B cell (primary cell): ENCODE measurements at regions not wholly inside any gene's neighbourhood (a gene's known extent, or its start where the extent isn't known, plus 50 kb on each side); places are given as distances from the start of the nearest gene placed in this dataset.

Experiments used
- ATAC-seq: fragments of 200-7000 bp; cut with Tn5 transposase; one replicate; pipeline ENCODE4 v1.10.0; 2021; ENCODE audit warnings: low read depth, mild to moderate bottlenecking, moderate number of reproducible peaks, moderate library complexity
- CTCF ChIA-PET: fragments of 350-600 bp; sonication (Branson Sonifier 250); formaldehyde crosslinking; loops from one replicate; lab custom pipeline; 2021; ENCODE audit warnings: antibody characterized with exemption, inconsistent platforms; lab: Charles Lee
- POLR2A ChIA-PET: fragments of 350-600 bp; sonication (Branson Sonifier 250); formaldehyde crosslinking; loops from one replicate; lab custom pipeline; 2021; ENCODE audit warnings: antibody characterized with exemption; lab: Charles Lee
- DNase-seq: peaks from one replicate; pipeline ENCODE4 v3.0.0; 2013
- H2AFZ ChIP-seq: 2 replicates; pipeline ENCODE4 v1.6.1; 2012; ENCODE audit warnings: mild to moderate bottlenecking, low read depth, low read length; ENCODE audit not compliant: insufficient read depth, poor library complexity, severe bottlenecking
- H3K27ac ChIP-seq, 2 donors: 1 replicate in 1 of 2; 2 replicates in 1 of 2; pipeline ENCODE4 v1.5.1; 2012 to 2013; ENCODE audit warnings: low read length in 2 of 2, mild to moderate bottlenecking in 2 of 2, moderate library complexity in 1 of 2
- H3K27me3 ChIP-seq, 4 experiments: fragments of 200-600 bp in 1 of 4; sonication (generic) in 1 of 4; replicated peaks in 1 of 4; 1 replicate in 2 of 4; 2 replicates in 2 of 4; pipeline versions ENCODE4 v1.6.1 to v1.7.0; 2013 to 2016; ENCODE audit warnings: low read length in 3 of 4, mild to moderate bottlenecking in 2 of 4, mixed read lengths in 1 of 4, moderate library complexity in 1 of 4; ENCODE audit not compliant: insufficient read depth in 4 of 4, control insufficient read depth in 3 of 4; ENCODE audit errors: control extremely low read depth in 1 of 4
- H3K36me3 ChIP-seq, 2 experiments: replicated peaks in 1 of 2; 1 replicate in 1 of 2; 2 replicates in 1 of 2; pipeline versions ENCODE4 v1.6.1 to v1.7.1; 2013; ENCODE audit warnings: low read length in 1 of 2; ENCODE audit not compliant: insufficient read depth in 2 of 2, control insufficient read depth in 1 of 2; ENCODE audit errors: control extremely low read depth in 1 of 2, extremely low read depth in 1 of 2
- H3K4me1 ChIP-seq, 2 donors: fragments of 200-600 bp in 1 of 2; sonication (generic) in 1 of 2; 1 replicate in 1 of 2; 2 replicates in 1 of 2; pipeline versions ENCODE4 v1.5.1 to v1.6.1; 2013 to 2017; ENCODE audit warnings: low read length in 2 of 2; ENCODE audit not compliant: control insufficient read depth in 2 of 2, insufficient read depth in 2 of 2
- H3K4me2 ChIP-seq: replicated peaks from 2 replicates; pipeline ENCODE3; 2012; ENCODE audit warnings: mild to moderate bottlenecking, low read depth, low read length; ENCODE audit not compliant: poor library complexity, severe bottlenecking
- H3K4me3 ChIP-seq, 5 experiments: fragments of 200-600 bp in 1 of 5; sonication (generic) in 1 of 5; 1 replicate in 3 of 5; 2 replicates in 2 of 5; pipeline versions ENCODE4 v1.5.1 to v1.7.0; 2011 to 2016; ENCODE audit warnings: low read length in 4 of 5, mild to moderate bottlenecking in 4 of 5, low read depth in 2 of 5, control low read depth in 1 of 5, moderate library complexity in 1 of 5; ENCODE audit not compliant: insufficient read depth in 1 of 5; ENCODE audit errors: control extremely low read depth in 1 of 5, extremely low read depth in 1 of 5
- H3K79me2 ChIP-seq: fragments of 200-600 bp; sonication (generic); one replicate; pipeline ENCODE4 v1.6.0; 2016; ENCODE audit warnings: low read length; ENCODE audit not compliant: control insufficient read depth, insufficient read depth
- H3K9ac ChIP-seq: fragments of 200-600 bp; sonication (generic); 2 replicates; pipeline ENCODE4 v1.6.1; 2017; ENCODE audit warnings: mild to moderate bottlenecking, low read length, moderate library complexity
- H3K9me3 ChIP-seq, 3 donors: one replicate each; pipeline versions ENCODE4 v1.6.1 to v1.7.1; 2013; ENCODE audit warnings: low read length in 2 of 3; ENCODE audit not compliant: control insufficient read depth in 2 of 3, insufficient read depth in 1 of 3; ENCODE audit errors: control extremely low read depth in 1 of 3
- H4K20me1 ChIP-seq: 2 replicates; pipeline ENCODE4 v1.6.0; 2012; ENCODE audit warnings: mild to moderate bottlenecking, low read length; ENCODE audit not compliant: insufficient read depth, control insufficient read depth, poor library complexity, severe bottlenecking
- H3K27ac Mint-ChIP-seq: one replicate; pipeline ENCODE4 v1.8.0; 2021; ENCODE audit warnings: mixed read lengths
- H3K27me3 Mint-ChIP-seq: one replicate; pipeline ENCODE4 v1.8.0; 2021; ENCODE audit warnings: mixed read lengths
- H3K4me1 Mint-ChIP-seq: one replicate; pipeline ENCODE4 v1.8.0; 2021; ENCODE audit warnings: mixed read lengths
- H3K4me3 Mint-ChIP-seq: one replicate; pipeline ENCODE4 v1.8.0; 2021; ENCODE audit warnings: mixed read lengths
- H3K9me3 Mint-ChIP-seq: one replicate; pipeline ENCODE4 v1.8.0; 2022; ENCODE audit warnings: mixed read lengths; ENCODE audit not compliant: insufficient read depth
- CTCF ChIP-seq: fragments of 200-600 bp; IDR thresholded peaks from one replicate; pipeline ENCODE4 v1.8.0; 2022; ENCODE audit warnings: antibody characterized with exemption, mild to moderate bottlenecking
- EZH2 ChIP-seq: IDR thresholded peaks from 2 replicates; pipeline ENCODE4 v1.6.1; 2012; ENCODE audit warnings: borderline replicate concordance, low read depth, mild to moderate bottlenecking, moderate library complexity, low read length; ENCODE audit not compliant: insufficient read depth, poor library complexity, severe bottlenecking
- WGBS: methylation state at CpG from one replicate; pipeline ENCODE4 v1.1.5; 2013; ENCODE audit warnings: missing lambda C conversion rate; ENCODE audit not compliant: insufficient coverage; 5-methylcytosine and 5-hydroxymethylcytosine counted together
- intact Hi-C: fragments of 100-400 bp; cut with micrococcal nuclease; formaldehyde crosslinking; loops from one replicate; pipeline ENCODE4 v1.10.0; 2022

- H3K4me3 ChIP-seq: no peak overlapping the region
Measured at GRCh38 chr13:107846642-107847041, 368.7 kb downstream of the LIG4 start.

GRCh38 chr13:107845911-107846310 lies 369.4 kb downstream of the LIG4 start:
- no peaks in the 10 kb centered on the region for H3K36me3 ChIP-seq
- H2AFZ ChIP-seq: no peak overlapping the region
- intact Hi-C loops: no loop called here
- Mint-ChIP-seq H3K4me1 (no peaks in the 10 kb centered on the region), H3K27ac (no peak overlapping the region), H3K27me3 (no peaks in the 10 kb centered on the region), H3K9me3 (no peaks in the 10 kb centered on the region), H3K4me3 (no peak overlapping the region)
- H3K4me2 ChIP-seq: no peak overlapping the region
- H3K4me1 ChIP-seq: no peaks in the 10 kb centered on the region
- no peaks in the 10 kb centered on the region for H3K27me3 ChIP-seq
- H4K20me1 ChIP-seq: no peaks in the 10 kb centered on the region
- ChIA-PET CTCF (no interaction called here), POLR2A (no interaction called here)
- H3K79me2 ChIP-seq: no peaks in the 10 kb centered on the region
- ATAC-seq: no peak
- H3K4me3 ChIP-seq: no peak overlapping the region
- no peak for DNase-seq
- H3K9me3 ChIP-seq: no peaks in the 10 kb centered on the region
- H3K9ac ChIP-seq: no peak overlapping the region
- no peak for TF ChIP-seq CTCF
- no peak for TF ChIP-seq EZH2
- WGBS: 73% methylated on average over 3 of the region's 3 CpGs
- H3K27ac ChIP-seq: no peak overlapping the region

More at GRCh38 chr13:107846642-107847041, 368.7 kb downstream of the LIG4 start:
- no CpG with 5 or more reads among the region's 1 CpG for WGBS
- H4K20me1 ChIP-seq: no peaks in the 10 kb centered on the region
- TF ChIP-seq CTCF: no peak
- H3K9ac ChIP-seq: no peak overlapping the region
- H3K4me3 Mint-ChIP-seq: no peak overlapping the region
- no peak overlapping the region for H3K27ac ChIP-seq
- DNase-seq (no peak), ATAC-seq (no peak)
- H3K4me1 Mint-ChIP-seq: no peaks in the 10 kb centered on the region
- H2AFZ ChIP-seq: no peak overlapping the region
- no peaks in the 10 kb centered on the region for H3K79me2 ChIP-seq
- ChIA-PET POLR2A (no interaction called here), CTCF (no interaction called here)
- intact Hi-C loops: no loop called here
- no peak overlapping the region for H3K4me2 ChIP-seq
- H3K27ac Mint-ChIP-seq: no peak overlapping the region
- no peaks in the 10 kb centered on the region for H3K9me3 Mint-ChIP-seq
- H3K9me3 ChIP-seq: no peaks in the 10 kb centered on the region
- H3K27me3 Mint-ChIP-seq: no peaks in the 10 kb centered on the region
- no peaks in the 10 kb centered on the region for H3K27me3 ChIP-seq
- no peaks in the 10 kb centered on the region for H3K4me1 ChIP-seq
- no peaks in the 10 kb centered on the region for H3K36me3 ChIP-seq
